GM19397 (cell line): ENCODE measurements at regions not wholly inside any gene's neighbourhood (a gene's known extent, or its start where the extent isn't known, plus 50 kb on each side); places are given as distances from the start of the nearest gene placed in this dataset.
"Not testable (repeated sequence)": the region's sequence is repeated elsewhere in the genome, so short reads cannot be mapped to it uniquely, and the experiment has no call there.

Source experiments
- ATAC-seq: cut with Tn5 transposase; IDR thresholded peaks from one replicate; pipeline ENCODE4 v1.9.1; 2021; ENCODE audit warnings: mild to moderate bottlenecking, moderate library complexity; ENCODE audit not compliant: unreplicated experiment

GRCh38 chr5:119879446-119879845, 250.1 kb downstream of the FAM170A start:
- no peak for ATAC-seq

GRCh38 chr5:119895066-119895465, 265.7 kb downstream of the FAM170A start:
- no peak for ATAC-seq

DNA sequence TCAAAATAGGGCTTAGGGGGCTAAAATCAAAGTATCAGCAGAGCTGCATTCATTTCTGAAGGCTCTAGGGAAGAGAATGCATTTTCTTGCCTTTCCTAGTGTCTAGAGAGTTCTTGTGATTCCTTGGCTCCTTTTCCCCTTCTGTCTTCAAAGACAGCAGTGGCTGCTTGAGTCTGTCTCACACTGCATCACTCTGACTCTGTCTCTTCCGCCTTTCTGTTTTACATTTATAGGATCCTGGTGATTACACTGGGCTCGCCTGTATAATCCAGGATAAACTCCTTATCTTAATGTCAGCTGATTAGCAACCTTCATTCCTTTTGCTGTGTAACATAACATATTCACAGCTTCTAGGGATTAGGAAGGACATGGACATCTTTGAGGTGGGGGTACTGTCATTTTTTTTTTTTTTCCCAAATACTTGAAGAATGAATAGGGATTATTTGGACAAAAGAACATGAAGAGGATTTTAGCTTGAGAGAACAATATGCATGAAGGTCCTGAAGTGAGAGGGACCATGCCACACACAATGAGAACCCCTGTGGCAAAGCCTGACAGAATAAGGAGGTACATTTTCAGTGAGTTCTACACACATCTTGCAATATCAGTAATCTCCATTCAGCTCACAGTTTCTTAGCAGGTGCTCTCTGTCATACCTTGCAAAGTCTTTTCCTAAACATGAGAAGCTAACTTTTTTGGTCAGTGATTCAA, 267.6 kb downstream of the FAM170A start:
- ATAC-seq = no peak

DNA sequence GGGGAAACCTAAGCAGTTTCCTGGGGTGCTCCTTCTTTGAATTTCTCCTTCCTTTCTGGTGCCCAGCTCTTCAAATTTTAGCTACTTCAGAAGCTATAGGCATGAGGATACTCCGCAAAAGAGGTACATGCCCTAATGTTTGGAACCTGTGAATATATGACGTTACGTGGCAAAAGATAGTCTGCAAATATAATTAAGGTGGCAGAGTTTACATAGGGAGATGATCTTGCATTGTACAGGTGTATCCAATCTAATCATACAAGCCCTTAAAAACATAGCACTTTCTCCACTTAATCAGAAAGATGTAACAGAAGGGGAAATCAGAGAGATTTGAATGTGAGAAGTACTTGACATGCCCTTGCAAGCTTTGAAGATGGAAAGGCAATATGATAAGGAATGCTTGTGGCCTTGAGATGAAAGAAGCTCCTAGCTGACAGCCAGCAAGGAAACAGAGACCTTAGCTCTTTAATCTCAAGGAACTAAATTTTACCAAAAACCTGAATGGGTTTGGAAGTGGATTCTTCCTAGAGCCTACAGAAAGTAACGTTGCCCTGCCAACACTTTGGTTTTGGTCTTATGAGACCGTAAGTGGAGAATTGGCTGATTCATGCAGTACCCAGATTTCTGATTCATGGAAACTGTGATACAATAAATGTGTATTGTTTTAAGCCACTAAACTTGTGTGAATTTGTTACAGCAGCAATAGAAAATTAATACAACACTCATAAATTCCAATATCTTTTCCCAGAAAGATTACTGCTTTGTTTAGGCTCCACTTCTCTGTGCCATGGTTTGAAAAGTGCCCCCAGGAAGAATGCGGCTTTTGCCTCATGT, 268.4 kb downstream of the FAM170A start:
- no peak for ATAC-seq

DNA sequence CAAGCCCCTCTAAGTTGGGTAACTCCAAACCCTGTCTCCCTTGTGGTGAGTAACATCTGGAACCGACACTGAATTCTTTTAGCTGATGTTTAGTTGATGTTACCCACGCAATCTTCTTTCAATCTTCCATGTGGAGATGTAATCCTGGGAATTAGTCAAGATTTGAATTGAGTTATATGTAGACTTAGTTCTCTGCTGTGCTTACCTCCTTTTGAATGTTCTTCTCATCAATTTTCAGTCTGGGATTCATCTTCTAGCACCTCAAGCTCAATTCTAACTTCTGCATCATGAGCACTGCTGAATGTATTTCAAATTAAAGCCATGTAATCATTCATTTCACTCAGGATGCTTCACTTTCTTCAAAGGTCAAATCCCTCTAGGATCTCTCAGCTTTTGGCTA, 270.6 kb downstream of the FAM170A start:
- ATAC-seq = no peak

DNA sequence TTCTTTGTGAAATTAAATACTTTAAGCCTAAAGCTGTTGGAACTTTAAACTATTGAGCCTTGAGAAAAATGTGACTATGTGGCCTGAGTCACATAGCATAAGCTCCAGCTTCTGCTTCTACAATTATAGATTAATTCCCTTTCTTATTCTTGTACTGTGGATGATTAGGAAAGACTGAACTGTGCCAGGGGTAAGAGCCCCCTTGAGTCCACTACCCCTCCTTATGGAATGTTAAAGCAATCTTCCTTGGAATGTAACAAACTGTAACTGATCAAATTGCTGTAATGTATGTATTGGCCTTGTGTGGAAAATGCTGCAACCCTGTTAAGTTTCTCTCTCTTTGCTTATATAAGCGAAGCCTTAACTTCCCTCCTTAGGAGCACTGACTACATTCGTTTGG, 273.2 kb downstream of the FAM170A start:
- no peak for ATAC-seq

GRCh38 chr5:119913425-119913824, 284.1 kb downstream of the FAM170A start:
- no peak for ATAC-seq

- no peak for ATAC-seq
These were observed 289.9 kb downstream of the FAM170A start for GRCh38 chr5:119919279-119919678.

- ATAC-seq = no peak
These were observed 296.9 kb downstream of the FAM170A start for GRCh38 chr5:119926301-119926700.

- no peak for ATAC-seq
These were observed 299.6 kb downstream of the FAM170A start for GRCh38 chr5:119928974-119929373.

GRCh38 chr5:119930490-119930889, 301.1 kb downstream of the FAM170A start:
- ATAC-seq = no peak

DNA sequence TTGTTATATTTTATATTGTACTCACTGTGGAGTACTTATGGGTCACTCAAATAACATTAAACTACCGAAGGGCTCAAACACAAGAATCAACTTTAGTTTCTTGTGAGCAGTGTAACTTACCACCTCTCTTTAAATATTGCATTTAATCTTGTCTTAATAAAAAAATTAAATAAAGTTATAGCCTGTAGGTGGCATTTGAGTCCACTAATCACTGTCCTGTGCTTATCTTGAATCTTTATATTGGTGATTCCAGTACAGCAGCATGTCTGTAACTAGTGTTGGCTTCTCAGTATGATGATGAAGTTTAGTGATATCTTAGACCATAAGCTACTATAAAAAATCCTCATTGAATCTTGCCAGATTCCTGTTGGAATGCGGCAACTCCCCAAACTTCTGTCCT, 313.8 kb downstream of the FAM170A start:
- ATAC-seq = no peak

DNA sequence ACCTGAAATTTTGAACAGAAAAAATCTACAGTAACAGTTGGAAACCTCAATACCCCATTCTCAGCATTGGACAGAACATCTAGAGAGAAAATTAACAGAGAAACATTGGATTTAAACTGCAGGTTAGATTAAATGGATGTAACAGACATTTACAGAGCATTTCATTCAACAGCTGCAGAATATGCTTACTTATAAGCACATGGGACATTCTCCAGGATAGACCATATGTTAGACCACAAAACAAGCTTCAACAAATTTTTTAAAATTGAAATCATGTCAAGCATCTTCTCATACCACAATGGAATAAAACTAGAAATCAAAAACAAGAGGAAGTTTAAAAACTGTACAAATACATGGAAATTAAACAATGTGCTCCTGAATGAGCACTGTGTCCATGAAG, 316.3 kb downstream of the FAM170A start:
- no peak for ATAC-seq

DNA sequence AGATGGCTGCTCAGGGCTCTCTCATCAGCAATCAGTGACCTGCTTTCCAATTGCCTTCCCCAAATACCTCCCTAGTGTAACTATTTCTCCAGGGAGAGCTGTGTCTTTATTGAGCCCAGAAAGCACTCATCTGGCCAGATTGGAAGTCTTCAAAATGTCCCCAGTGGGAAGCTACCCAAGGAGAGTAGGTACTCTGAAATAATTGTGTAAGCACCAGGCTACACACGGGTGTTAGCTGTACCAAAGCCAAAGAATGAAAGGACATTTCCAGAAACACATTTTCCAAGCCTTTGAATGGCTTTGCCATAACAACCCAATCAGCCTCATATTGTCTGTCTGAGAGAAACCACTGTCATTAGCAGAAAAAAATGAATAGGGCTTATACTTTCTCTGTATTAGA, 318.8 kb downstream of the FAM170A start:
- no peak for ATAC-seq

- no peak for ATAC-seq
These were observed 320.2 kb downstream of the FAM170A start for GRCh38 chr5:119949426-119949999.

DNA sequence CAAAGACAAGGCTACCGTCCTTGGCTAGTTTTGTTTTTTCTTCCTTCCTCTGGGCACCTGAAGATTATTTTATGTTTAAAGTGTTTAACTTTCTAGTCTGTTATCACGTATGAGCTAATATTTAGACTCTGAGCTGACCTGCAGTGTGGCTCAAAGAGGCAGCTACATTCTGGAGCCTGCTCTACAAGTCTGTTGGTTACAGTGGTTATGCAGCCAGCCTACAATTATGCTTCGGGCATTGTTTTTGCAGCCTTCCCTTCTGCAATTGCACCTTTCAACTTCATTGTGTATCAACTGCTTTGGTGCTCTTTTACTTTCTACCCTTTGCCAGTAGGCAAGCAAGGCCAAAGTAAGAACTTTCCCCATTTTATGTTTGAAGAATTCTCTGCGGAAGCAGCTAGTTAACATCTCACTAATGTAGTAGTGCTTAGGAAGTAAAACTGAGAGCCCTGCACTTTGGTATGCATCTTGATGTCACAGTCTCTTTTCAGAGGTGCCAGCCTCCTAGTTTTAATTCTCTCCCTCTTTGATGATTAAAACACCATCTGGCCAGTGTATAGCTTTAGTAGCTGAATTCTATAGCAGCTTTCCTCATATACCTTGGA, 322.1 kb downstream of the FAM170A start:
- no peak for ATAC-seq

- ATAC-seq = no peak
These were observed 324.1 kb downstream of the FAM170A start for GRCh38 chr5:119953474-119953873.

DNA sequence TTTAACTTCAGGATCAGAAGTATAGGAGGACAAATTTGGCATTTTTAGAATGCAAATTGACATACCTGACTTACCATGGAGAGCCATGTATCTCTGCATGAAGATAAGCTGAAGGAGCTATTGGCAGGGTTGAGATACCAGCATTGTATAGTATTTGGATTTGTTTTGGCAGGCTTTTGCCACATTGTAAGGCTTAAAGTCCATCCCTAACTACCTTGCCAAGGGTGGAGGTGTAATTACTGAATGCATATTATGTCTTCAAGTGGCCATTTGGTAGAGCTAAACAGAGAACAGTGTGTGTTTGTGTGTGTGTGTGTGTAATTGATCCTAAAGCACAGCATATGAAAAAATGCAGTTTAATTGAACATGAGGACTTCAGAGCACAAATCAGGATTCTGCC, 324.7 kb downstream of the FAM170A start:
- ATAC-seq = no peak

DNA sequence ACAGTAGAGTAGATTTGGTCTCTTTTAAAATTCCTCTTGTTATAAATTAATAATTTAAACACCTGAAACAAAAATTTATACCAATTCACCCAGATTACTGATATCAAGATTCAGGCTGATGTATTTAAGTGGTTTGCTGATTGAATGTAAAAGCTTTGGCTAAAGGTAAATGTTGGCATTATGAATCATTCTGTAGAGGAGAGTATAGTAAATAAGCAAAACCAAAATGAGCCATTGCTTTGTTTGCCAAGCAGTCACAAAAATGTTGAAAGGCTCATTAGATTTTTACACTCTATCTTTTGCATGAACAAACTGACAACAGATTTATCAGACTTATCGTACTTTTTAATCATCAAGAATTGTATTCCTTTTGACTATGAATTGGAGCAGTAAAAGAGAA, 332.6 kb downstream of the FAM170A start:
- ATAC-seq = no peak

DNA sequence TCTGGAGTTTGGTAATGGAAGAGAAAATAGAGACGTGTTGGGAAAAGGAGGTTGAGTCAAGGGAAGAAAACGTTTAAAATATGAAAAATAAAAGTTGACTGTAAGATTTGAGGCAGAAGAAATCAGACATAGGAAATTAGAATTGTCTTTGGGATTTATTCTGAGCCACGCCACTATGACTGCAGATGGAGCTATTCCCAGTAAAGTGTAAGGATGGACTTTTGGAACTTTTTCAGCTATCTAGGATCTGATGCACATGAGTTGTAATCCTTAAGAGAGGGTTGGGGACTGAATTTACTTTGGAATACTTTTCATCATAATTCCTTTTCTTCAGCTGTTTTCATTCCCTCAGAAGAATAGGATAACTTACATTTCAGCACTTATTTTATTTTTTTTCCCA, 336.7 kb downstream of the FAM170A start:
- ATAC-seq = no peak

GRCh38 chr5:119968690-119969089, 339.3 kb downstream of the FAM170A start:
- ATAC-seq = no peak

DNA sequence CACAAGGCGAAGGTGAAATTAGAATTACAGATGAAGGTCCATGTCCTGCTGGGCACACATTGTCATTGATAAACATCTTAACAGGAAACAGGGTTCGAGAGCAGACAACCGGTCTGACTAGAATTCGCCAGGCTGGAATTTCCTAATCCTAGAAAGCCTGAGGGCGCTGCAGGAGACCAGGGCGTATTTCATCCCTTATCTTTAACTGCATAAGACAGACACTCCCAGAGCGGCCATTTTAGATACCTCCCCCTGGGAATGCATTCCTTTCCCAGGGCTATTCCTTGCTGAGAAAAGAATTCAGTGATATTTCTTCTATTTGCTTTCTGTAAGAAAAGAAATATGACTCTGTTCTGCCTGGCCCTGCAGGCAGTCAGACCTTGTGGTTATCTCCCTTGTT, 357.7 kb downstream of the FAM170A start:
- not testable (repeated sequence) for ATAC-seq
